GM18520 (cell line): ENCODE measurements at regions not wholly inside any gene's neighbourhood (a gene's known extent, or its start where the extent isn't known, plus 50 kb on each side); places are given as distances from the start of the nearest gene placed in this dataset.
"Not testable (repeated sequence)": the region's sequence is repeated elsewhere in the genome, so short reads cannot be mapped to it uniquely, and the experiment has no call there.

Experiments used
- ATAC-seq: cut with Tn5 transposase; IDR thresholded peaks from one replicate; pipeline ENCODE4 v1.9.1; 2021; ENCODE audit not compliant: unreplicated experiment

GRCh38 chr15:69756440-69756839 is 303.8 kb downstream of the RPLP1 start:
- no peak for ATAC-seq

GRCh38 chr15:69757186-69757585 is 304.6 kb downstream of the RPLP1 start:
- ATAC-seq = no peak

GRCh38 chr15:69758291-69758771 is 305.7 kb downstream of the RPLP1 start:
- no peak for ATAC-seq

GRCh38 chr15:69758810-69759790 is 306.5 kb downstream of the RPLP1 start:
- no peak for ATAC-seq

- ATAC-seq = no peak
Measured at GRCh38 chr15:69760258-69760845, 307.7 kb downstream of the RPLP1 start.

- peak; percentile 61 for ATAC-seq
Measured at GRCh38 chr15:69760890-69761568, 308.4 kb downstream of the RPLP1 start.

GRCh38 chr15:69762373-69763148 is 309.9 kb downstream of the RPLP1 start:
- ATAC-seq = no peak

GRCh38 chr15:69763831-69764230 is 311.2 kb downstream of the RPLP1 start:
- no peak for ATAC-seq

GRCh38 chr15:69766156-69766555 is 313.5 kb downstream of the RPLP1 start:
- no peak for ATAC-seq

- no peak for ATAC-seq
Measured at GRCh38 chr15:69767191-69767590, 314.6 kb downstream of the RPLP1 start.

- not testable (repeated sequence) for ATAC-seq
Measured at GRCh38 chr15:69769336-69769735, 316.7 kb downstream of the RPLP1 start.

- ATAC-seq = not testable (repeated sequence)
Measured at GRCh38 chr15:69774258-69774657, 321.6 kb downstream of the RPLP1 start.

- not testable (repeated sequence) for ATAC-seq
Measured at GRCh38 chr15:69774711-69775110, 322.1 kb downstream of the RPLP1 start.

GRCh38 chr15:69777356-69777755 is 320.4 kb downstream of the TLE3 start:
- no peak for ATAC-seq

GRCh38 chr15:69780374-69780773 is 317.3 kb downstream of the TLE3 start:
- ATAC-seq = no peak

- ATAC-seq = no peak
Measured at GRCh38 chr15:69780981-69781380, 316.7 kb downstream of the TLE3 start.

GRCh38 chr15:69781411-69782125 is 316.1 kb downstream of the TLE3 start:
- ATAC-seq = no peak

- ATAC-seq = no peak
Measured at GRCh38 chr15:69782139-69782658, 315.5 kb downstream of the TLE3 start.

GRCh38 chr15:69782809-69783208 is 314.9 kb downstream of the TLE3 start:
- no peak for ATAC-seq

GRCh38 chr15:69783211-69783610 is 314.5 kb downstream of the TLE3 start:
- no peak for ATAC-seq
